ENCODE measurements at regions not wholly inside any gene's neighbourhood (a gene's known extent, or its start where the extent isn't known, plus 50 kb on each side); places are given as distances from the start of the nearest gene placed in this dataset. TPM values are rescaled to one million over a fixed set of nuclear protein-coding genes. Genes with fewer than 3 reads are reported as not detected.

DNA sequence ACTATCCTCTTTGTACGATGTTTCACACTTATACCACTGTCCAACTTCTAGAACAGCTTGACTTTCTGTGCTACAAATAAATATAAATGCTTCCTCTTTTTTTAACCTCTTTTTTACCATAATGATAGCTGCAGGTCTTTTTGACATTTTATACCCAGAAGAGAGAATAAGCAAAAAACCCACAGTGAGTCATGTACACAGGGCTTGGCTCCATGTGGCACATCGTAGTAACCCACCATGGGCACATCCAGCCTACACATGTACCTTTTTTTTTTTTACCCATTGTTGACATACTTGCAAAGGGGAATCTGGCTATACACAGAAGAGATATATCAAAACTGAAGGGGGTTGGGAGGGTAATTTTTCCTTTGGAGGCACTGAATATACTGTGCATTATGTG, 59.5 kb upstream of the RSPO3 start:
- DNase-seq = no peak
- TF ChIP-seq, protein P1, sequence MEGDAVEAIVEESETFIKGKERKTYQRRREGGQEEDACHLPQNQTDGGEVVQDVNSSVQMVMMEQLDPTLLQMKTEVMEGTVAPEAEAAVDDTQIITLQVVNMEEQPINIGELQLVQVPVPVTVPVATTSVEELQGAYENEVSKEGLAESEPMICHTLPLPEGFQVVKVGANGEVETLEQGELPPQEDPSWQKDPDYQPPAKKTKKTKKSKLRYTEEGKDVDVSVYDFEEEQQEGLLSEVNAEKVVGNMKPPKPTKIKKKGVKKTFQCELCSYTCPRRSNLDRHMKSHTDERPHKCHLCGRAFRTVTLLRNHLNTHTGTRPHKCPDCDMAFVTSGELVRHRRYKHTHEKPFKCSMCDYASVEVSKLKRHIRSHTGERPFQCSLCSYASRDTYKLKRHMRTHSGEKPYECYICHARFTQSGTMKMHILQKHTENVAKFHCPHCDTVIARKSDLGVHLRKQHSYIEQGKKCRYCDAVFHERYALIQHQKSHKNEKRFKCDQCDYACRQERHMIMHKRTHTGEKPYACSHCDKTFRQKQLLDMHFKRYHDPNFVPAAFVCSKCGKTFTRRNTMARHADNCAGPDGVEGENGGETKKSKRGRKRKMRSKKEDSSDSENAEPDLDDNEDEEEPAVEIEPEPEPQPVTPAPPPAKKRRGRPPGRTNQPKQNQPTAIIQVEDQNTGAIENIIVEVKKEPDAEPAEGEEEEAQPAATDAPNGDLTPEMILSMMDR (IDR thresholded peaks at IDR 0.05) = no peak
- TF ChIP-seq POLR2A (IDR thresholded peaks at IDR 0.05) = no peak
- intact Hi-C loops (cut with DNase I; ENCODE audit: low total_unique reads) = no loop called here
- H3K27me3 ChIP-seq = no peaks in the 10 kb centered on the region
- H3K9me3 ChIP-seq = no peaks in the 10 kb centered on the region
- H3K27ac ChIP-seq = no peak overlapping the region
- H3K36me3 ChIP-seq = no peaks in the 10 kb centered on the region
- H3K4me1 ChIP-seq = no peaks in the 10 kb centered on the region
- H3K4me3 ChIP-seq = no peak overlapping the region

MicroRNAs encoded in the stretch of these regions (microRNA counts, 767-probe panel; counts per million panel counts)
- 0 counts per million in 2 donors for microRNA hsa-miR-588

Small RNA genes lying in the stretch of these regions (microRNA-seq; reads per million reads assigned to microRNA genes)
- not detected for gene MIR588 (ENCODE audit: borderline microRNAs expressed, borderline replicate concordance)

Small RNA genes lying in the stretch of these regions (small RNA-seq; reads per million reads assigned to genes)
- gene MIR588 = not detected
- gene RNU6-200P = not detected
